ENCODE measurements at regions not wholly inside any gene's neighbourhood (a gene's known extent, or its start where the extent isn't known, plus 50 kb on each side); places are given as distances from the start of the nearest gene placed in this dataset.

DNA sequence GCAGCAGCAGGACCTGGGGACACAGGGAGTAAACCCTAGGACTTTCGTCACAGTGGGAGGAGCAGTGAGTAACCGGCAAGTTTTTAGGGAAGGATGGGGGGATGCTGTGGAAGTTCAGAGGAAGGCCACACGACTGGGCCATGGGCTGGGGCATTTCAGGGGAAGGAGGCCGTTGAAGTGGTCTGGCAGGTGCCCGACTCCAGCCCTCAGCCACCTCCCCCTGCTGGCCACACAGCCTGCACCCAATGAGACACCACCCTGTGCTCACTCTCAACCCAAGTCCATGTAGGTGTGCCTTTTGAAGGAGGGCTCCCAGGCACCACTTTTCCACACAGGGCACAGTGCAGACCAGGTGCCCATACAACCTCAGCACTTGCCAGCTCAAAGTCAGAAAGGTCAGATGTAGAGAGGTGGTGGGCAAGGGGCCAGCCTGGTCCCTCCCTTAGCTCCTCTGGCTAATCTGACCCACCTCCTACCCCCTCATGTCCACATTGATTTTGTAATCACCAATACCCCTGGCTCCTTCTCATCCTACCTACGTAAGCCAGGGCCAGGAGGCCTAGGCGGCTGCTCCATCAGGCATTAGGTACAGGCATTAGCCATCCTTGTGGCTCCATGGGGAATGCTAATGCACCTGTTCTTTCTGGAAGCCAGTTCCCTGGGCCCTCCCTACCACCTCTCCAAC is 211.2 kb downstream of the SMAD2 start:
- no peaks in the 10 kb centered on the region for H3K27me3 ChIP-seq (replicated peaks)
- H3K36me3 ChIP-seq (replicated peaks): no peaks in the 10 kb centered on the region
- DNase-seq: no peak
- in situ Hi-C loops (cut with HindIII; ENCODE audit: low pct_ligation_motif_present, low sequenced_read_pairs): no loop called here
- TF ChIP-seq, protein P1, sequence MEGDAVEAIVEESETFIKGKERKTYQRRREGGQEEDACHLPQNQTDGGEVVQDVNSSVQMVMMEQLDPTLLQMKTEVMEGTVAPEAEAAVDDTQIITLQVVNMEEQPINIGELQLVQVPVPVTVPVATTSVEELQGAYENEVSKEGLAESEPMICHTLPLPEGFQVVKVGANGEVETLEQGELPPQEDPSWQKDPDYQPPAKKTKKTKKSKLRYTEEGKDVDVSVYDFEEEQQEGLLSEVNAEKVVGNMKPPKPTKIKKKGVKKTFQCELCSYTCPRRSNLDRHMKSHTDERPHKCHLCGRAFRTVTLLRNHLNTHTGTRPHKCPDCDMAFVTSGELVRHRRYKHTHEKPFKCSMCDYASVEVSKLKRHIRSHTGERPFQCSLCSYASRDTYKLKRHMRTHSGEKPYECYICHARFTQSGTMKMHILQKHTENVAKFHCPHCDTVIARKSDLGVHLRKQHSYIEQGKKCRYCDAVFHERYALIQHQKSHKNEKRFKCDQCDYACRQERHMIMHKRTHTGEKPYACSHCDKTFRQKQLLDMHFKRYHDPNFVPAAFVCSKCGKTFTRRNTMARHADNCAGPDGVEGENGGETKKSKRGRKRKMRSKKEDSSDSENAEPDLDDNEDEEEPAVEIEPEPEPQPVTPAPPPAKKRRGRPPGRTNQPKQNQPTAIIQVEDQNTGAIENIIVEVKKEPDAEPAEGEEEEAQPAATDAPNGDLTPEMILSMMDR (IDR thresholded peaks at IDR 0.05; ENCODE audit: low read depth, low read length, missing control alignments): no peak
- no peak overlapping the region for H3K27ac ChIP-seq
- H3K4me3 ChIP-seq (ENCODE audit: low read depth, low read length): no peak overlapping the region

DNA sequence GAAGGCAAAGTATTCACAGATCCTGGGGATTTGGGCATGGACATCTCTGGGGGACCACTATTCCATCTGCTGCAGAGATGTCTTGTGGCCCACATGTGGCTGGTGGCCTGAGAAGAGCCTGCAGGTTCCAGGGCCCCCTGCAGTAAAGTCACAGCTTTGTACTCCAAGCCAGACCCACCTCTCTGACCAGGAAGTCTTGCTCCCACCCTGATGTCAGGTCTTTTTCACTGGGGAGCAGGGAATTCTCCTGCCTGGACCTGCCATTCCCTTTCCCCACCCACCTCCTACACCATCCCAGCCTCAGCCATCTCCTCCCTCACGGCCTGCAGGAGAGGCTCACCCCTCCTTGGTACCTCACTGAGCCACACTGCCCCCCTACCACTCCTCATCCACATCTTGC is 211.8 kb downstream of the SMAD2 start:
- Histone ChIP-seq H3K27ac (no peak overlapping the region), H3K4me3 (ENCODE audit: low read depth, low read length) (no peak overlapping the region), H3K36me3 (replicated peaks) (no peaks in the 10 kb centered on the region), H3K27me3 (replicated peaks) (no peaks in the 10 kb centered on the region)
- TF ChIP-seq, protein P1 (IDR thresholded peaks at IDR 0.05; ENCODE audit: low read depth, low read length, missing control alignments): no peak
- DNase-seq: no peak
- in situ Hi-C loops (cut with HindIII; ENCODE audit: low pct_ligation_motif_present, low sequenced_read_pairs): no loop called here

DNA sequence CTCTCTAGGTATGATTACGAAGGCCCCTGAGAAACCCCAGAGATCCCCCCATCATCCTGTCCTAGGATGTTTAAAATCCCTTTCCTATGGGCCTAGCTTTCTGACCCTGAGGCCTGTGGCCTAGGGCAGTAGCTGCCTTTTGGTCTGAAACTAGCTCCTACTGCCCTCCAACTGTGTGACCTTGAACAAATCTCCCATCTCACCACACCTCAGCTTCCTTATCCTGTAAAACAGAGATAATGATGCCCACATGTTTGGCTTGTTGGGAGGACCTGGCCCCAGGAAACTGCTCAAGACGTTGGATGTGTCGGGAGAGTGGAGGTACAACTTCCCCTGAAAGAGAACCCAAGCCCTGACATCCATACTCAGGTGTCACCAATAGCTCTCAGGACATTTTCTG is 213.2 kb downstream of the SMAD2 start:
- in situ Hi-C loops (cut with HindIII; ENCODE audit: low pct_ligation_motif_present, low sequenced_read_pairs): no loop called here
- H3K27ac ChIP-seq: no peak overlapping the region

DNA sequence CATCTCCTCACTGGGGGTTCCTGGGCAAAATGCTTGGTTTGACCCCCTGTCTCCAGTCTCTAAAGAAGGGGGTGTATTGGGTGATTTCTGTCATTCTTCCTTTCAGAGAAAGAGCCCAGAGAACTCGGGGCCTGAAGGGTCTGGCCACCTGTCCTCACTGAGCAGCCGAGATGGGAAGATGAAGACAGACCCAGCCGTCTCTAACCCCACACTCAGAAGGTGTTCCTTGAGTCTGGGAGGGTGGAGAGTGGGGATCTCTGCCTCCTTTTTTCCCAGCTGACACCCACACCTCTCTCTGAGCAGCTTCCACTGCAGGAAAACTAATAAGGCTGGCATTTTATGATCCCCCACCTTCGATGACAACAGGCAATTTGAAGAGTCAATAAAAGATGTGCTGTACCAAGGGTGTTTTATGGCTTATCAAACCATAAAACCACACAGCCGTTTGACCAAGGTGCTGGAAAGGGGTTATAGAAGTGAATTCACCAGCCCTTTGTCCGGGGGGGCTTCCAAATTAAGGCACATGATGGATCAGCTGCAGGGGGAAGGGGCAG is 213.8 kb downstream of the SMAD2 start:
- no peak overlapping the region for H3K27ac ChIP-seq
- no peaks in the 10 kb centered on the region for H3K27me3 ChIP-seq (replicated peaks)
- DNase-seq: no peak
- no peak overlapping the region for H3K4me3 ChIP-seq (ENCODE audit: low read depth, low read length)
- no peaks in the 10 kb centered on the region for H3K36me3 ChIP-seq (replicated peaks)
- TF ChIP-seq, protein P1 (IDR thresholded peaks at IDR 0.05; ENCODE audit: low read depth, low read length, missing control alignments): no peak
- in situ Hi-C loops (cut with HindIII; ENCODE audit: low pct_ligation_motif_present, low sequenced_read_pairs): no loop called here

More for the DNA sequence above, 213.2 kb downstream of the SMAD2 start:
- no peak for DNase-seq
- TF ChIP-seq, protein P1 (IDR thresholded peaks at IDR 0.05; ENCODE audit: low read depth, low read length, missing control alignments): no peak
- no peaks in the 10 kb centered on the region for H3K36me3 ChIP-seq (replicated peaks)
- no peaks in the 10 kb centered on the region for H3K27me3 ChIP-seq (replicated peaks)
- H3K4me3 ChIP-seq (ENCODE audit: low read depth, low read length): no peak overlapping the region

DNA sequence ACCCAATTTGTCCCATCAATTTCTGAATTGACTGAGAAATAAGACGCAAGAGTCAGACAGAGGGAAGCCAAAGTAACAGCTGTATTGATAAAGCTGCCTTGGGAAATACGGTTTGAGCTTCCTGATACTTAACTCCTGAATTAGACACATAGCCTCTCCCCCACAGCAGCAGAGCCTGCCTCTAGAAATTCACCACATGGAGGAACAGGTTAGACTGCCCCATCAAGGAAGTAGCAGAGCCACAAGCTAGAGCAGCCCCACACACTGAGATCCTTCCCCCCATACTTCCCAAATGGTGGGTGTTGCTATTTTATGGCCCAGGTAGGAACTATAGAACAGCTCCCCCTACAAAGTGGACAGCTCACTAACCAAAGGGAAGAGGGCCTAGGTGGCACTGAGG is 220.0 kb downstream of the SMAD2 start:
- Histone ChIP-seq H3K4me3 (ENCODE audit: low read depth, low read length) (no peak overlapping the region), H3K36me3 (replicated peaks) (no peaks in the 10 kb centered on the region), H3K27me3 (replicated peaks) (no peaks in the 10 kb centered on the region), H3K27ac (no peak overlapping the region)
- in situ Hi-C loops (cut with HindIII; ENCODE audit: low pct_ligation_motif_present, low sequenced_read_pairs): no loop called here
- TF ChIP-seq, protein P1 (IDR thresholded peaks at IDR 0.05; ENCODE audit: low read depth, low read length, missing control alignments): no peak
- no peak for DNase-seq

DNA sequence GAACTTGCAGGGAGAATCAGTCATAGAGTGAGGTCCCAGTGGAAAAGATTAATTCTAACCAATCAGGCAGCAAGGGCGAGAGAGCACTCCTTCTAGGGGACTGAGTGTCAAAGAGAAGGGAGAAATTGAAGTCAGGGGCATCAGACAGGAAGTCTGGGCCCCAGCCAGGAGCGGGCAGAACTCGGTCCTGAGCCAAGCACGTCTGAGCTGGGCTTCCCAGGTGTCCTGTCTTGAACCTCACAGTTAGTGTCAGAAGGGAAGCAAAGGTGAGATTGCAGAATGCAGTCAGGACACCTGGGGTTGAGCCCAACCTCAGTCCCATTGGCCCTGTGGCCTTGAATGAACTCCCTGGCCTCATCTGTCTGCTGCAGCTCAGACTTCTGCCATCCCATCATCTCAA is 220.9 kb downstream of the SMAD2 start:
- Histone ChIP-seq H3K4me3 (ENCODE audit: low read depth, low read length) (no peak overlapping the region), H3K27ac (no peak overlapping the region), H3K27me3 (replicated peaks) (no peaks in the 10 kb centered on the region), H3K36me3 (replicated peaks) (no peaks in the 10 kb centered on the region)
- TF ChIP-seq, protein P1 (IDR thresholded peaks at IDR 0.05; ENCODE audit: low read depth, low read length, missing control alignments): no peak
- no peak for DNase-seq
- in situ Hi-C loops (cut with HindIII; ENCODE audit: low pct_ligation_motif_present, low sequenced_read_pairs): no loop called here
